Mesothelial cell of epicardium (in vitro differentiated cells): ENCODE measurements at regions not wholly inside any gene's neighbourhood (a gene's known extent, or its start where the extent isn't known, plus 50 kb on each side); places are given as distances from the start of the nearest gene placed in this dataset.

ENCODE experiments used
- DNase-seq, 2 experiments: peaks; one replicate each; pipeline ENCODE4 v3.0.0; 2021; ENCODE audit warnings: low spot score in 2 of 2; ENCODE audit not compliant: unreplicated experiment in 2 of 2
- H3K27ac Mint-ChIP-seq: 2 replicates; pipeline ENCODE4 v1.8.0; 2021; ENCODE audit warnings: mixed read lengths
- H3K27me3 Mint-ChIP-seq: 2 replicates; pipeline ENCODE4 v1.8.0; 2021; ENCODE audit warnings: low read depth, mixed read lengths
- H3K36me3 Mint-ChIP-seq: 2 replicates; pipeline ENCODE4 v1.8.0; 2021; ENCODE audit warnings: mixed read lengths
- H3K4me1 Mint-ChIP-seq: 2 replicates; pipeline ENCODE4 v1.8.0; 2021; ENCODE audit warnings: mixed read lengths
- H3K4me3 Mint-ChIP-seq: 2 replicates; pipeline ENCODE4 v1.8.0; 2021; ENCODE audit warnings: mild to moderate bottlenecking, moderate library complexity, mixed read lengths
- H3K9me3 Mint-ChIP-seq: 2 replicates; pipeline ENCODE4 v1.8.0; 2021; ENCODE audit warnings: mixed read lengths
- CTCF ChIP-seq: fragments of 200-600 bp; sonication (generic); IDR thresholded peaks from one replicate; pipeline ENCODE4 v1.5.0; 2021; ENCODE audit warnings: antibody characterized with exemption; ENCODE audit not compliant: unreplicated experiment

GRCh38 chr5:168073991-168074800 is 217.2 kb upstream of the WWC1 start:
- Mint-ChIP-seq H3K27ac (peak overlapping the region; percentile 52), H3K9me3 (no peaks in the 10 kb centered on the region), H3K27me3 (no peaks in the 10 kb centered on the region), H3K4me3 (no peak overlapping the region), H3K4me1 (peaks cover 22% of the 10 kb centered on the region), H3K36me3 (peaks cover 5% of the 10 kb centered on the region)
- TF ChIP-seq CTCF, result no peak
- DNase-seq, result no peak

- no peak for DNase-seq
- Mint-ChIP-seq H3K27ac (no peak overlapping the region), H3K27me3 (no peaks in the 10 kb centered on the region), H3K9me3 (peaks cover 7% of the 10 kb centered on the region), H3K36me3 (peaks cover 8% of the 10 kb centered on the region), H3K4me3 (no peak overlapping the region), H3K4me1 (peaks cover 22% of the 10 kb centered on the region)
- TF ChIP-seq CTCF, result no peak
Observed at GRCh38 chr5:168075387-168075786, 216.1 kb upstream of the WWC1 start.

GRCh38 chr5:168076561-168076991 is 214.9 kb upstream of the WWC1 start:
- peaks cover 22% of the 10 kb centered on the region for H3K4me1 Mint-ChIP-seq
- H3K9me3 Mint-ChIP-seq, result peaks cover 16% of the 10 kb centered on the region
- H3K27me3 Mint-ChIP-seq, result no peaks in the 10 kb centered on the region
- DNase-seq, result no peak
- no peak for TF ChIP-seq CTCF
- H3K4me3 Mint-ChIP-seq, result no peak overlapping the region
- H3K27ac Mint-ChIP-seq, result peak overlapping the region; percentile 72
- H3K36me3 Mint-ChIP-seq, result peaks cover 11% of the 10 kb centered on the region

GRCh38 chr5:168085261-168086031 is 206.0 kb upstream of the WWC1 start:
- H3K4me1 Mint-ChIP-seq, result peaks cover 40% of the 10 kb centered on the region
- H3K36me3 Mint-ChIP-seq, result peaks cover 13% of the 10 kb centered on the region
- TF ChIP-seq CTCF, result no peak
- DNase-seq, result no peak
- no peak overlapping the region for H3K4me3 Mint-ChIP-seq
- H3K27ac Mint-ChIP-seq, result peak overlapping the region; percentile 13
- no peaks in the 10 kb centered on the region for H3K27me3 Mint-ChIP-seq
- H3K9me3 Mint-ChIP-seq, result peaks cover 25% of the 10 kb centered on the region

GRCh38 chr5:168086104-168086610 is 205.3 kb upstream of the WWC1 start:
- no peak for TF ChIP-seq CTCF
- no peak for DNase-seq
- Mint-ChIP-seq H3K4me3 (no peak overlapping the region), H3K4me1 (peaks cover 40% of the 10 kb centered on the region), H3K27ac (peak overlapping the region; percentile 13), H3K27me3 (no peaks in the 10 kb centered on the region), H3K36me3 (peaks cover 11% of the 10 kb centered on the region), H3K9me3 (peaks cover 19% of the 10 kb centered on the region)
